Activated naive CD8-positive, alpha-beta T cell treated with anti-CD3 and anti-CD28 coated beads for 36 hours (primary cell): ENCODE measurements at regions not wholly inside any gene's neighbourhood (a gene's known extent, or its start where the extent isn't known, plus 50 kb on each side); places are given as distances from the start of the nearest gene placed in this dataset.

Source experiments
- DNase-seq: peaks from one replicate; pipeline ENCODE4 v3.0.0; 2021
- H3K27ac Mint-ChIP-seq: one replicate; pipeline ENCODE4 v1.8.0; 2022; ENCODE audit warnings: mild to moderate bottlenecking, moderate library complexity, mixed read lengths
- H3K27me3 Mint-ChIP-seq: one replicate; pipeline ENCODE4 v1.8.0; 2022; ENCODE audit warnings: mild to moderate bottlenecking, mixed read lengths
- H3K36me3 Mint-ChIP-seq: one replicate; pipeline ENCODE4 v1.8.0; 2021; ENCODE audit warnings: mild to moderate bottlenecking, mixed read lengths
- H3K4me1 Mint-ChIP-seq: one replicate; pipeline ENCODE4 v1.8.0; 2021; ENCODE audit warnings: mixed read lengths
- H3K4me3 Mint-ChIP-seq: one replicate; pipeline ENCODE4 v1.8.0; 2022; ENCODE audit warnings: mild to moderate bottlenecking, moderate library complexity, mixed read lengths
- H3K9me3 Mint-ChIP-seq: one replicate; pipeline ENCODE4 v1.8.0; 2022; ENCODE audit warnings: mixed read lengths

- Mint-ChIP-seq H3K27me3 (no peaks in the 10 kb centered on the region), H3K4me3 (no peak overlapping the region), H3K36me3 (no peaks in the 10 kb centered on the region), H3K9me3 (peaks cover 2% of the 10 kb centered on the region), H3K4me1 (no peaks in the 10 kb centered on the region), H3K27ac (no peak overlapping the region)
- no peak for DNase-seq
These were observed 1110.2 kb downstream of the GALC start for GRCh38 chr14:86882818-86883217.

GRCh38 chr14:86865934-86866333 is 1127.0 kb downstream of the GALC start:
- DNase-seq: no peak
- Mint-ChIP-seq H3K9me3 (no peaks in the 10 kb centered on the region), H3K4me3 (no peak overlapping the region), H3K4me1 (no peaks in the 10 kb centered on the region), H3K36me3 (no peaks in the 10 kb centered on the region), H3K27me3 (no peaks in the 10 kb centered on the region), H3K27ac (no peak overlapping the region)

GRCh38 chr14:86858591-86858990 is 1134.4 kb downstream of the GALC start:
- Mint-ChIP-seq H3K4me1 (no peaks in the 10 kb centered on the region), H3K27ac (no peak overlapping the region), H3K4me3 (no peak overlapping the region), H3K27me3 (no peaks in the 10 kb centered on the region), H3K9me3 (no peaks in the 10 kb centered on the region), H3K36me3 (no peaks in the 10 kb centered on the region)
- no peak for DNase-seq

- H3K4me1 Mint-ChIP-seq: no peaks in the 10 kb centered on the region
- DNase-seq: no peak
- H3K27me3 Mint-ChIP-seq: no peaks in the 10 kb centered on the region
- no peaks in the 10 kb centered on the region for H3K9me3 Mint-ChIP-seq
- H3K27ac Mint-ChIP-seq: no peak overlapping the region
- no peak overlapping the region for H3K4me3 Mint-ChIP-seq
- no peaks in the 10 kb centered on the region for H3K36me3 Mint-ChIP-seq
These were observed 1135.0 kb downstream of the GALC start for GRCh38 chr14:86858031-86858430.

- Mint-ChIP-seq H3K27me3 (no peaks in the 10 kb centered on the region), H3K4me1 (no peaks in the 10 kb centered on the region), H3K36me3 (no peaks in the 10 kb centered on the region), H3K27ac (no peak overlapping the region), H3K9me3 (no peaks in the 10 kb centered on the region), H3K4me3 (no peak overlapping the region)
- no peak for DNase-seq
These were observed 1140.5 kb downstream of the GALC start for GRCh38 chr14:86852530-86852929.

GRCh38 chr14:86847140-86847539 is 1145.8 kb downstream of the GALC start:
- Mint-ChIP-seq H3K27ac (no peak overlapping the region), H3K9me3 (no peaks in the 10 kb centered on the region), H3K4me1 (no peaks in the 10 kb centered on the region), H3K27me3 (no peaks in the 10 kb centered on the region), H3K4me3 (no peak overlapping the region), H3K36me3 (no peaks in the 10 kb centered on the region)
- no peak for DNase-seq

GRCh38 chr14:86838363-86838762 is 1154.6 kb downstream of the GALC start:
- H3K27me3 Mint-ChIP-seq: no peaks in the 10 kb centered on the region
- DNase-seq: peak; percentile 7
- no peak overlapping the region for H3K4me3 Mint-ChIP-seq
- no peak overlapping the region for H3K27ac Mint-ChIP-seq
- H3K36me3 Mint-ChIP-seq: no peaks in the 10 kb centered on the region
- no peaks in the 10 kb centered on the region for H3K9me3 Mint-ChIP-seq
- no peaks in the 10 kb centered on the region for H3K4me1 Mint-ChIP-seq

- DNase-seq: no peak
- Mint-ChIP-seq H3K27ac (no peak overlapping the region), H3K27me3 (no peaks in the 10 kb centered on the region), H3K4me3 (no peak overlapping the region), H3K9me3 (peaks cover 6% of the 10 kb centered on the region), H3K4me1 (no peaks in the 10 kb centered on the region), H3K36me3 (no peaks in the 10 kb centered on the region)
These were observed 1166.3 kb downstream of the GALC start for GRCh38 chr14:86826661-86827060.

- peaks cover 6% of the 10 kb centered on the region for H3K9me3 Mint-ChIP-seq
- H3K4me1 Mint-ChIP-seq: no peaks in the 10 kb centered on the region
- no peak overlapping the region for H3K27ac Mint-ChIP-seq
- no peak overlapping the region for H3K4me3 Mint-ChIP-seq
- no peaks in the 10 kb centered on the region for H3K36me3 Mint-ChIP-seq
- no peak for DNase-seq
- no peaks in the 10 kb centered on the region for H3K27me3 Mint-ChIP-seq
These were observed 1168.8 kb downstream of the GALC start for GRCh38 chr14:86824167-86824566.

- H3K9me3 Mint-ChIP-seq: peaks cover 6% of the 10 kb centered on the region
- no peak for DNase-seq
- H3K27me3 Mint-ChIP-seq: no peaks in the 10 kb centered on the region
- H3K36me3 Mint-ChIP-seq: no peaks in the 10 kb centered on the region
- no peak overlapping the region for H3K4me3 Mint-ChIP-seq
- H3K4me1 Mint-ChIP-seq: no peaks in the 10 kb centered on the region
- no peak overlapping the region for H3K27ac Mint-ChIP-seq
These were observed 1169.4 kb downstream of the GALC start for GRCh38 chr14:86823581-86823980.

GRCh38 chr14:86815341-86815740 is 1177.6 kb downstream of the GALC start:
- H3K27ac Mint-ChIP-seq: no peak overlapping the region

GRCh38 chr14:86802726-86803125 is 1190.3 kb downstream of the GALC start:
- Mint-ChIP-seq H3K36me3 (no peaks in the 10 kb centered on the region), H3K27me3 (no peaks in the 10 kb centered on the region), H3K27ac (no peak overlapping the region)

More at GRCh38 chr14:86815341-86815740, 1177.6 kb downstream of the GALC start:
- Mint-ChIP-seq H3K4me1 (no peaks in the 10 kb centered on the region), H3K36me3 (peaks cover 3% of the 10 kb centered on the region), H3K4me3 (no peak overlapping the region), H3K27me3 (no peaks in the 10 kb centered on the region), H3K9me3 (peaks cover 19% of the 10 kb centered on the region)
- no peak for DNase-seq

GRCh38 chr14:86799244-86799647 is 1193.7 kb downstream of the GALC start:
- Mint-ChIP-seq H3K27ac (no peak overlapping the region), H3K4me3 (no peak overlapping the region), H3K27me3 (no peaks in the 10 kb centered on the region), H3K4me1 (no peaks in the 10 kb centered on the region), H3K9me3 (no peaks in the 10 kb centered on the region), H3K36me3 (no peaks in the 10 kb centered on the region)
- DNase-seq: no peak

More at GRCh38 chr14:86802726-86803125, 1190.3 kb downstream of the GALC start:
- Mint-ChIP-seq H3K4me1 (no peaks in the 10 kb centered on the region), H3K9me3 (no peaks in the 10 kb centered on the region), H3K4me3 (no peak overlapping the region)
- DNase-seq: no peak

- no peak overlapping the region for H3K27ac Mint-ChIP-seq
- H3K4me1 Mint-ChIP-seq: no peaks in the 10 kb centered on the region
- no peaks in the 10 kb centered on the region for H3K36me3 Mint-ChIP-seq
- H3K9me3 Mint-ChIP-seq: no peaks in the 10 kb centered on the region
- H3K4me3 Mint-ChIP-seq: no peak overlapping the region
- no peaks in the 10 kb centered on the region for H3K27me3 Mint-ChIP-seq
- DNase-seq: no peak
These were observed 1194.7 kb downstream of the GALC start for GRCh38 chr14:86798330-86798729.

- Mint-ChIP-seq H3K36me3 (no peaks in the 10 kb centered on the region), H3K4me1 (no peaks in the 10 kb centered on the region), H3K27me3 (no peaks in the 10 kb centered on the region), H3K4me3 (no peak overlapping the region), H3K9me3 (no peaks in the 10 kb centered on the region), H3K27ac (no peak overlapping the region)
- no peak for DNase-seq
These were observed 1196.0 kb downstream of the GALC start for GRCh38 chr14:86797075-86797351.

GRCh38 chr14:86796221-86797074 is 1196.5 kb downstream of the GALC start:
- Mint-ChIP-seq H3K27ac (no peak overlapping the region), H3K4me1 (no peaks in the 10 kb centered on the region), H3K27me3 (no peaks in the 10 kb centered on the region), H3K9me3 (no peaks in the 10 kb centered on the region), H3K4me3 (no peak overlapping the region), H3K36me3 (no peaks in the 10 kb centered on the region)
- no peak for DNase-seq
